ENCODE measurements at regions not wholly inside any gene's neighbourhood (a gene's known extent, or its start where the extent isn't known, plus 50 kb on each side); places are given as distances from the start of the nearest gene placed in this dataset.

DNA sequence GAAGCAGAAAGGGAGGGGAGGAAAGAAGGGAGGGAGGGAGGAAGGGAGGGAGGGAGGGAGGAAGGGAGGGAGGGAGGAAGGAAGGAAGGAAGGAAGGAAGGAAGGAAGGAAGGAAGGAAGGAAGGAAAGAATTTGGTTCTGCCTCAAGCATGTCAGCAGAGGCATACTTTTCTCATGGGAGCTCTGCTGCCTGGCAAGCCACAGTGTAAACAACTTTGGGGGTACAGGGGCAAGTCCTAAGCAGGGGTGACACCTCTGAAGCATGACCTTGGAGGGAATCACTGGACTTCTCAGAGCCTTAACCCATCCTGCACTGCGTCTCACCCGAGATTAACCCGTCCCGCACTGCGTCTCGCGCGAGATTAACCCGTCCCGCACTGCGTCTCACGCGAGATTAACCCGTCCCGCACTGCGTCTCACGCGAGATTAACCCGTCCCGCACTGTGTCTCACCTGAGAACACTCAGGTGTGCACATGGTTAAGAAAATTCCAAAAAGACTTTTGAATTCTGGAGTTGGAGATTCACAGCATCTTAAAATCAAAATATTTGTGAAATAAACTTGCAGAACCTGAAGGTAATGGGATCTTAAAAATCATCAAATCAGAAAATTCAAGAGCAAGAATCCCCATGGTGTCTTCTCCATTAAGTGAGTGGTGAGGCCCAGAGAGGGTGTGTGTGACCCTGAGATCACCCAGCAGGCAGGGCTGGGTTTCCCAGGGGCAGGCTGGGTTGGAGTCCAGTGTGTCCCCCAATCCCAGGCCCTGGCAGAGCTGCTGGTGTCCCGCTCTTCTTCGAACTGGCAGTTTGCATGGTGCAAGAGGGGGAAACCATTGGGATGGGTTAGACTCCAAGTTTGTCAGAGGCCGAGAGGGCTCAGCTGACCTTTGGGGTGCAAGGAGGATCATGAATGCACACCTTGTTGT, 190.4 kb downstream of the MN1 start:
- Mint-ChIP-seq H3K36me3 (ENCODE audit: low read depth) (no peaks in the 10 kb centered on the region), H3K4me1 (ENCODE audit: low read depth) (peaks cover 14% of the 10 kb centered on the region), H3K4me3 (no peak overlapping the region), H3K27me3 (peaks cover 44% of the 10 kb centered on the region), H3K27ac (no peak overlapping the region), H3K9me3 (no peaks in the 10 kb centered on the region)
- intact Hi-C loops (cut with micrococcal nuclease) = no loop called here

GRCh38 chr22:27612115-27612514, 189.4 kb downstream of the MN1 start:
- H3K9me3 Mint-ChIP-seq = no peaks in the 10 kb centered on the region
- intact Hi-C loops (cut with micrococcal nuclease) = no loop called here
- H3K27me3 Mint-ChIP-seq = peaks cover 49% of the 10 kb centered on the region
- H3K36me3 Mint-ChIP-seq (ENCODE audit: low read depth) = no peaks in the 10 kb centered on the region
- H3K4me3 Mint-ChIP-seq = no peak overlapping the region
- peaks cover 14% of the 10 kb centered on the region for H3K4me1 Mint-ChIP-seq (ENCODE audit: low read depth)
- no peak overlapping the region for H3K27ac Mint-ChIP-seq

GRCh38 chr22:27613099-27614005, 188.2 kb downstream of the MN1 start:
- peaks cover 49% of the 10 kb centered on the region for H3K27me3 Mint-ChIP-seq
- H3K36me3 Mint-ChIP-seq (ENCODE audit: low read depth) = no peaks in the 10 kb centered on the region
- H3K4me3 Mint-ChIP-seq = no peak overlapping the region
- H3K9me3 Mint-ChIP-seq = no peaks in the 10 kb centered on the region
- intact Hi-C loops (cut with micrococcal nuclease) = no loop called here
- no peak overlapping the region for H3K27ac Mint-ChIP-seq
- H3K4me1 Mint-ChIP-seq (ENCODE audit: low read depth) = peaks cover 14% of the 10 kb centered on the region

GRCh38 chr22:27614006-27614649, 187.4 kb downstream of the MN1 start:
- H3K4me3 Mint-ChIP-seq = no peak overlapping the region
- no peaks in the 10 kb centered on the region for H3K9me3 Mint-ChIP-seq
- peaks cover 49% of the 10 kb centered on the region for H3K27me3 Mint-ChIP-seq
- intact Hi-C loops (cut with micrococcal nuclease) = no loop called here
- peaks cover 14% of the 10 kb centered on the region for H3K4me1 Mint-ChIP-seq (ENCODE audit: low read depth)
- H3K36me3 Mint-ChIP-seq (ENCODE audit: low read depth) = no peaks in the 10 kb centered on the region
- no peak overlapping the region for H3K27ac Mint-ChIP-seq

- peaks cover 51% of the 10 kb centered on the region for H3K27me3 Mint-ChIP-seq
- peaks cover 14% of the 10 kb centered on the region for H3K4me1 Mint-ChIP-seq (ENCODE audit: low read depth)
- intact Hi-C loops (cut with micrococcal nuclease) = no loop called here
- H3K36me3 Mint-ChIP-seq (ENCODE audit: low read depth) = no peaks in the 10 kb centered on the region
- no peaks in the 10 kb centered on the region for H3K9me3 Mint-ChIP-seq
- no peak overlapping the region for H3K4me3 Mint-ChIP-seq
- no peak overlapping the region for H3K27ac Mint-ChIP-seq
Measured at GRCh38 chr22:27614650-27615007, 186.9 kb downstream of the MN1 start.

- Mint-ChIP-seq H3K27ac (no peak overlapping the region), H3K4me3 (no peak overlapping the region), H3K4me1 (ENCODE audit: low read depth) (peaks cover 14% of the 10 kb centered on the region), H3K36me3 (ENCODE audit: low read depth) (no peaks in the 10 kb centered on the region), H3K27me3 (peaks cover 51% of the 10 kb centered on the region), H3K9me3 (no peaks in the 10 kb centered on the region)
- intact Hi-C loops (cut with micrococcal nuclease) = no loop called here
Measured at GRCh38 chr22:27615408-27615807, 186.1 kb downstream of the MN1 start.

- peaks cover 51% of the 10 kb centered on the region for H3K27me3 Mint-ChIP-seq
- no peak overlapping the region for H3K27ac Mint-ChIP-seq
- H3K36me3 Mint-ChIP-seq (ENCODE audit: low read depth) = no peaks in the 10 kb centered on the region
- H3K9me3 Mint-ChIP-seq = no peaks in the 10 kb centered on the region
- no peak overlapping the region for H3K4me3 Mint-ChIP-seq
- peaks cover 14% of the 10 kb centered on the region for H3K4me1 Mint-ChIP-seq (ENCODE audit: low read depth)
- intact Hi-C loops (cut with micrococcal nuclease) = no loop called here
Measured at GRCh38 chr22:27616033-27616432, 185.5 kb downstream of the MN1 start.

DNA sequence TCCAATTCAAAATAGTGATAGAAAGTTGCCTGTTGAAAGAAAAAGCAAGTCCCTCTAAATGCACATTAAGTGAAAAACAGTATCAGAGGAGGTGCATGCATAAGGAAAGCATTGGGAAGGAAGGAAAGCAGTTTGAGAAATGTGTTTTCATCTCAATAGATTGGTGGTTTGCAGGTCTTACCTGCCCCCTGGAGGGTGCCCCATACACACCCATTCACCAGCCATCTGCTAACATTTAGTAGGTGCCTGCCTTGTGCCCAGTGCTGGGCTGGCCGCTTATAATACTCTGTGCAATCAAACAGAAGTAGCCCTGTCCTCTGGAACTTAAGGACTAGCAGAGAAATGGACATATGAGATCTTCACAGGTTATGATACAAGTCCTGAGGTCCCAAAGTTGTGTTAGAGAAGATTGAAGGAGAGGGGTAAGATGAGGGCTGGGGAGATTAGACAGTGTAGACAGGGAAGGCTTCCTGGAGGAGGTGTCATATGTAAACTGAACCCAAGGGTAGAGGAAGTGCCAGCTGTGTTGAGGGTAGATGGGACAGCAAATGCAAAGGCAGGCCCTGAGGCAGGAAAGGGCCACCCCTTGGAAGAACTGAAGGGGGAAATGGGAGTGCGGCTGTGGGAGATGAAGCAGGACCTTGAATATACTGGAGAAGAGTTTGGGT, 184.2 kb downstream of the MN1 start:
- no peak overlapping the region for H3K27ac Mint-ChIP-seq
- H3K4me1 Mint-ChIP-seq (ENCODE audit: low read depth) = peaks cover 11% of the 10 kb centered on the region
- no peaks in the 10 kb centered on the region for H3K9me3 Mint-ChIP-seq
- no peak overlapping the region for H3K4me3 Mint-ChIP-seq
- H3K36me3 Mint-ChIP-seq (ENCODE audit: low read depth) = no peaks in the 10 kb centered on the region
- intact Hi-C loops (cut with micrococcal nuclease) = no loop called here
- H3K27me3 Mint-ChIP-seq = peaks cover 40% of the 10 kb centered on the region

DNA sequence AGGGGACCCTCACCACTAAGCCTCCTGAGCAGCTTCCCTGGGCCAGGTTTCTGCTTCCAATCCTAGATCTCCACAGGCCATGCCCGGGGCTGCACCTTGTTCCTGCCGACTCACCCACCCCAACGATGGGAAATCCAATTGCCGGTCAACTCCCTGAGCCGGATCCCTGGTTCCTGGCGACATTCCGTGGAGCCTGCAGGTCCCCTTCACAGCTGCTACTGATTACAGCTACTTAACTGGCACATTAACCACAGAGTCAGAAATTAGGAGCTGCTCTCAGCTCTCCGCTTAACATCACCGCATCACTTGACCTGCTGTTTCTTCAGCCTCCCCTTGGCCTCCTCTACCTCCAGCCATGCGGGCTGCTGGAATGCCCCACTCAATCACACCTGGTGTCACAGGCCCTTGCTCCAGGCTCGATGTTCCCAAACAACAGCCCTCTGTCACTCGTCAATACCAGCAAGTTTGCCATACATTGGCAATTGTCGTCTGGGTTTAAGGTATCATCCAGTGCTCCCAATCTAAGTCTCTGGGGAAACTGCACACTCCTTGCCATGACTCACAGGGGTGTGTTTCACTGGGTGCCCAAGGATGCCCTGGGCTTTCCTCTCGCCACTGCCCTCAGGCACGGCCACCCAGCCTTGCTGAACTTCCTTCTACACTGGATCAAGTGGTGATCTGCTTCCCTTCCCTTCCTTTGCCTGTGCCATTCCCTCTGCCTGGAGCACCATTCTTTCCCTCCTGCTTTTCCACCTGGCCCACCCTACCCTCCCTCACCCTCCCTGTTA, 181.0 kb downstream of the MN1 start:
- peaks cover 10% of the 10 kb centered on the region for H3K27me3 Mint-ChIP-seq
- no peaks in the 10 kb centered on the region for H3K4me1 Mint-ChIP-seq (ENCODE audit: low read depth)
- no peaks in the 10 kb centered on the region for H3K36me3 Mint-ChIP-seq (ENCODE audit: low read depth)
- H3K27ac Mint-ChIP-seq = no peak overlapping the region
- H3K9me3 Mint-ChIP-seq = no peaks in the 10 kb centered on the region
- H3K4me3 Mint-ChIP-seq = no peak overlapping the region
- intact Hi-C loops (cut with micrococcal nuclease) = no loop called here

DNA sequence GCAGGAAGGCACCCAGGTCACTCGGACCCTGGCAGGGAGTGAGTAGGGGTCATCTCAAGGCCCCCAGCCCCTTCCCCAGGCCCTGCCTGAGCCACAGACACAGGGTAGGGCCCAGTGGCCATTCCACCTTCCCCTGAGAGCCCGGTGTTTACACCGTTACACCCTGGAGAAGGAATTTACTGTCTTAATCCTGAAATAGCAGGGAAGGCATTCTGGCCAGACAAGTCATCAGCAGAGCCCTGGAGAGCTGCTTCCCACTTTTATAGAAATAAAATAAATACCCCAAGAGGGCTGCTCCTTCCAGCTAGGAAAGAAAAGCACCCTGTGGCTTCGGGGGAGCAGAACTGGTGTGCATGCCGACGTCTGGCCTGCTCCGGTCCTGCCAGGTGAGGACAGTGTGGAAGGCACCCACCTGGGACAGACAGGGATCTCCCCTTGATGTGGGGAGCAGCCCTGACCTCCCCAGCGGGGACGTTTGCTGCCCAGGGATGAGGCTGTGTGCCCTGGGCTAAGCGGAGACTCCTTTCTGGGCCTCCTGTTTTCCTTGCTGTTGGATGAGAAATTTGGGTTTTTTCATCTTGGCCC, 180.0 kb downstream of the MN1 start:
- Mint-ChIP-seq H3K27me3 (peaks cover 4% of the 10 kb centered on the region), H3K36me3 (ENCODE audit: low read depth) (no peaks in the 10 kb centered on the region), H3K27ac (no peak overlapping the region), H3K4me3 (no peak overlapping the region), H3K9me3 (no peaks in the 10 kb centered on the region), H3K4me1 (ENCODE audit: low read depth) (no peaks in the 10 kb centered on the region)
- intact Hi-C loops (cut with micrococcal nuclease) = no loop called here

DNA sequence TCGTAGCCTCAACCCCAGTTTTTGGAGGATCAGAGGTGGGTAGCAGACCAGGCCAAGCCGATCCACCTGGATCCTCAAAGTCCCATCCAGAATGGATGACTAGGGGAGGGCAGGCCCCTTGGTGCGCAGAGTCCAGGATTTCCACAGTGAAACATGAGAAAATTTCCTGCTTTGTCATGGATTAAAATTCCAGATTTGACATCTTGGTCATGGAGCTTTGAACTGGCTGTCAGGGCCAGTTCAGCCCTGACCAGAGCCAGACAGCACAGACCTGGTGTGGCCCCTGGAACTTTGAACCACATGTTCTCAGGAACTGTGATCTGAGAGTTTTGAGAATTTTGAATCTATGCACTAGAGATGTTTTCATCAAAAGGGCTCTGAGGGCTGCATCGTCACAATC, 177.5 kb downstream of the MN1 start:
- H3K9me3 Mint-ChIP-seq = no peaks in the 10 kb centered on the region
- no peak overlapping the region for H3K27ac Mint-ChIP-seq
- peaks cover 2% of the 10 kb centered on the region for H3K27me3 Mint-ChIP-seq
- intact Hi-C loops (cut with micrococcal nuclease) = no loop called here
- no peaks in the 10 kb centered on the region for H3K4me1 Mint-ChIP-seq (ENCODE audit: low read depth)
- no peak overlapping the region for H3K4me3 Mint-ChIP-seq
- no peaks in the 10 kb centered on the region for H3K36me3 Mint-ChIP-seq (ENCODE audit: low read depth)

DNA sequence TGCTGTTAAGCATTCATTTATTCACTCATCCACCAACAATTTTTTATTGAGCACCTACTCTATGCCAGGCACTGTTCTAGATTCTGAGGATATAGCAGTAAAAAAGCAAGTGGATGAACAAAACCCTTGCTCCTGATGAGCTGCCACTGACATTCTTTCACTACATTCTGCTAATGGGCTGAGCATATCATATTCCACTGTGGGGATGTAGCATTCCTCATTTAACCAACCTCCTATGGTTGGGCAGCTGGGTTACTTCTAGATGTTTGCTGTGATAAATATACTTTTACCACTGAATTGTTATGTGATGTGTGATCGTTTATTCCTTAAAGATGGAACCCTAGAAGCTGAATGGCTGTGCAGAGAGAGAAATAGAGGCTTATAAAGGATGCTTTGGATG, 176.9 kb downstream of the MN1 start:
- intact Hi-C loops (cut with micrococcal nuclease) = no loop called here

More for the DNA sequence above, 176.9 kb downstream of the MN1 start:
- Mint-ChIP-seq H3K4me3 (no peak overlapping the region), H3K9me3 (no peaks in the 10 kb centered on the region), H3K4me1 (ENCODE audit: low read depth) (no peaks in the 10 kb centered on the region), H3K27ac (no peak overlapping the region), H3K27me3 (no peaks in the 10 kb centered on the region), H3K36me3 (ENCODE audit: low read depth) (no peaks in the 10 kb centered on the region)

Data from dendritic cell treated with granulocyte-macrophage colony-stimulating factor and Interleukin-4, amounts not matched to agents 40 ng/mL and 50 ng/mL, for 4 days (primary cell).